ENCODE measurements at regions not wholly inside any gene's neighbourhood (a gene's known extent, or its start where the extent isn't known, plus 50 kb on each side); places are given as distances from the start of the nearest gene placed in this dataset.

DNA sequence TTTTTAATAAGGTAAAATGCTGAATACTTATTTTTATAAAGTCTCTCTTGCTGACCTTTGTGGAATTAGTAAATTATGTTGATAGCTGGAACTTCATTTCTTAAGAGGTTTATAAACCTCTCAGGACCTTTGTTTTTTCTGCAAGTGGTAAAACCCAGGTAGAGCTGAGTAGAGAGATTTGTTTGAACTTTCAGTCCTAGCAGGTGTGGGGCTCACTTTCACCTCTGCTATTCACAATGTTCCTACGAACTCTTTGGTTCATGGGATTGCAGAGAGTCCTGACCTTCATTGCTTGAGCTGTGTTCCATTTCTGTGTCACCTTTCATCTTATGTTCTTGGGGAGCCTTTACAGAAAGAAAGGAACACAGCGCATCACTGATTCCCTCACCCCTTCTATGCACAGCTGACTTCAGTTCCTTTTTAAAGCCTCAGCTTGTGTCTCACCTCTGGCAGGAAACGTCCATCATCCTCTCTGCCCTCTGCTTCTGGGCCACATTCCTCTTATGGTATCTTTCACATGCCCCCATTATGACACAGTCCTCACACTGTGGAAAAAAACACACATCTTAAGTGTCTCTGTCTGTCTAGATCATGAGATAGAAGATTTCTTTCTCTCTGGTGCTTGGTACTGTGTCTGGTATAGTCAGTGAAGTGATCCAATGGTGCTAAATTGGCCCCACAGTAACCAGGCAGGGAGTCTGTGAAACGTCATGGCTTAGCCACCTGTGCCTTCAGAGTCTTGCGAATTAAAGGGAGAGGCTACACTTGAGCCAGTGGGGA is 262.5 kb upstream of the B3GALT2 start:
- Histone ChIP-seq H3K9me3 (ENCODE audit: insufficient read depth, low read depth, low read length) (no peaks in the 10 kb centered on the region), H2AFZ (ENCODE audit: low read length) (no peak overlapping the region), H3K27me3 (ENCODE audit: insufficient read depth, low read length, poor library complexity, severe bottlenecking) (no peaks in the 10 kb centered on the region), H3K79me2 (ENCODE audit: insufficient read depth, low read length) (no peaks in the 10 kb centered on the region), H3K36me3 (ENCODE audit: insufficient read depth, low read length) (no peaks in the 10 kb centered on the region), H4K20me1 (ENCODE audit: insufficient read depth, low read length, poor library complexity, severe bottlenecking) (no peaks in the 10 kb centered on the region), H3F3A (ENCODE audit: low read depth) (no peaks in the 10 kb centered on the region), H3K9ac (ENCODE audit: low read depth, low read length, poor library complexity, severe bottlenecking) (no peak overlapping the region), H3K4me3 (ENCODE audit: low read length, poor library complexity, severe bottlenecking) (no peak overlapping the region), H3K4me1 (ENCODE audit: insufficient read depth, low read length, poor library complexity, severe bottlenecking) (no peaks in the 10 kb centered on the region), H3K9me2 (replicated peaks; ENCODE audit: low read depth, low read length) (no peaks in the 10 kb centered on the region), H3K4me2 (ENCODE audit: low read depth, low read length, poor library complexity, severe bottlenecking) (no peak overlapping the region)
- TF ChIP-seq, protein P1, sequence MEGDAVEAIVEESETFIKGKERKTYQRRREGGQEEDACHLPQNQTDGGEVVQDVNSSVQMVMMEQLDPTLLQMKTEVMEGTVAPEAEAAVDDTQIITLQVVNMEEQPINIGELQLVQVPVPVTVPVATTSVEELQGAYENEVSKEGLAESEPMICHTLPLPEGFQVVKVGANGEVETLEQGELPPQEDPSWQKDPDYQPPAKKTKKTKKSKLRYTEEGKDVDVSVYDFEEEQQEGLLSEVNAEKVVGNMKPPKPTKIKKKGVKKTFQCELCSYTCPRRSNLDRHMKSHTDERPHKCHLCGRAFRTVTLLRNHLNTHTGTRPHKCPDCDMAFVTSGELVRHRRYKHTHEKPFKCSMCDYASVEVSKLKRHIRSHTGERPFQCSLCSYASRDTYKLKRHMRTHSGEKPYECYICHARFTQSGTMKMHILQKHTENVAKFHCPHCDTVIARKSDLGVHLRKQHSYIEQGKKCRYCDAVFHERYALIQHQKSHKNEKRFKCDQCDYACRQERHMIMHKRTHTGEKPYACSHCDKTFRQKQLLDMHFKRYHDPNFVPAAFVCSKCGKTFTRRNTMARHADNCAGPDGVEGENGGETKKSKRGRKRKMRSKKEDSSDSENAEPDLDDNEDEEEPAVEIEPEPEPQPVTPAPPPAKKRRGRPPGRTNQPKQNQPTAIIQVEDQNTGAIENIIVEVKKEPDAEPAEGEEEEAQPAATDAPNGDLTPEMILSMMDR (conservative IDR thresholded peaks at IDR 0.05; ENCODE audit: low read length) = no peak
- TF ChIP-seq EZH2phosphoT487 (IDR thresholded peaks at IDR 0.05; ENCODE audit: borderline replicate concordance) = no peak

DNA sequence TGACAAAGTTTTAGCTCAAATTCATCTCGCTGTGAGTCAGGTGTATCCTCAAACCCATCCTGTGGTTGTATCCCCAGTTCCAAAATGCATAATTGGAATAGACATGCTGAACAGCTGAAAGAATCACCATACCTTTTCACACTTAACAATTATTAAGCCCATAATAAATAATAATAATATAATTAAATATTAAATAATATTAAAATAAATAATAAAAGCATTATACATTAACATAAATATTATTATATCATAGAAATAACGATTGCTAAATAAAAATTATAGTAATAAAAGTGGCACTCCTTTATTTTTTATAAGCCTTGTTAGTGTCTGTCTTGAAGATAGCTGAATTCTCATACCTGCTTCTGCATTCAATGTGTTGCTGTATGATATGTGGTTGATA is 257.5 kb upstream of the B3GALT2 start:
- Histone ChIP-seq H2AFZ (ENCODE audit: low read length) (no peak overlapping the region), H3K4me3 (ENCODE audit: low read length, poor library complexity, severe bottlenecking) (no peak overlapping the region), H3K9me2 (replicated peaks; ENCODE audit: low read depth, low read length) (no peaks in the 10 kb centered on the region), H3K4me1 (ENCODE audit: insufficient read depth, low read length, poor library complexity, severe bottlenecking) (no peaks in the 10 kb centered on the region), H3K27me3 (ENCODE audit: insufficient read depth, low read length, poor library complexity, severe bottlenecking) (no peaks in the 10 kb centered on the region), H3K9ac (ENCODE audit: low read depth, low read length, poor library complexity, severe bottlenecking) (no peak overlapping the region), H4K20me1 (ENCODE audit: insufficient read depth, low read length, poor library complexity, severe bottlenecking) (no peaks in the 10 kb centered on the region), H3K79me2 (ENCODE audit: insufficient read depth, low read length) (no peaks in the 10 kb centered on the region), H3K9me3 (ENCODE audit: insufficient read depth, low read depth, low read length) (no peaks in the 10 kb centered on the region), H3F3A (ENCODE audit: low read depth) (no peaks in the 10 kb centered on the region), H3K36me3 (ENCODE audit: insufficient read depth, low read length) (no peaks in the 10 kb centered on the region), H3K4me2 (ENCODE audit: low read depth, low read length, poor library complexity, severe bottlenecking) (no peak overlapping the region)
- TF ChIP-seq EZH2phosphoT487 (IDR thresholded peaks at IDR 0.05; ENCODE audit: borderline replicate concordance) = no peak
- TF ChIP-seq, protein P1 (conservative IDR thresholded peaks at IDR 0.05; ENCODE audit: low read length) = no peak

DNA sequence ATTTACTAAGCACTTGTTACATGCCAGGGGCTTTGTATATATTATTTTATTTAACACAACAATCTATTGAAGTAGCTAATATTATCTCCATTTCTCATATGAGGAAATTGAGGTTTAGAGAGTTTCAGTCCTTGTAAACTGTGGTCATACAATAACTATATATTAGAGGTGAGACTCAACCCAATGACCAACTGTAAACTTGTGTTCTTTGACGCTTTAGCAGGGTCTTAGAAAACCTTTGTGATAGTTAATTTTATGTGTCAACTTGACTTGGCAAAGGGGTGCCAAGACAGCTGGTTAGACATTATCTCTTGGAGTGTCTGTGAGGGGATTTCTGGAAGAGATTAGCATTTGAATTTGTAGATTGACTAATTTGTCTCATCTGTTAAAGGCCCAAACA is 252.4 kb upstream of the B3GALT2 start:
- H3K9ac ChIP-seq (ENCODE audit: low read depth, low read length, poor library complexity, severe bottlenecking) = no peak overlapping the region
- 0 out of 2 replicates have a peak, but pooled peaks cover 3% of the 10 kb centered on the region for H3K9me3 ChIP-seq (ENCODE audit: insufficient read depth, low read depth, low read length)
- H3K79me2 ChIP-seq (ENCODE audit: insufficient read depth, low read length) = no peaks in the 10 kb centered on the region
- H3K4me1 ChIP-seq (ENCODE audit: insufficient read depth, low read length, poor library complexity, severe bottlenecking) = no peaks in the 10 kb centered on the region
- no peaks in the 10 kb centered on the region for H3K27me3 ChIP-seq (ENCODE audit: insufficient read depth, low read length, poor library complexity, severe bottlenecking)
- no peak overlapping the region for H3K4me2 ChIP-seq (ENCODE audit: low read depth, low read length, poor library complexity, severe bottlenecking)
- H3K36me3 ChIP-seq (ENCODE audit: insufficient read depth, low read length) = no peaks in the 10 kb centered on the region
- no peaks in the 10 kb centered on the region for H4K20me1 ChIP-seq (ENCODE audit: insufficient read depth, low read length, poor library complexity, severe bottlenecking)
- H3F3A ChIP-seq (ENCODE audit: low read depth) = no peaks in the 10 kb centered on the region
- H3K4me3 ChIP-seq (ENCODE audit: low read length, poor library complexity, severe bottlenecking) = no peak overlapping the region
- TF ChIP-seq, protein P1 (conservative IDR thresholded peaks at IDR 0.05; ENCODE audit: low read length) = no peak
- TF ChIP-seq EZH2phosphoT487 (IDR thresholded peaks at IDR 0.05; ENCODE audit: borderline replicate concordance) = no peak
- H3K9me2 ChIP-seq (replicated peaks; ENCODE audit: low read depth, low read length) = no peaks in the 10 kb centered on the region
- no peak overlapping the region for H2AFZ ChIP-seq (ENCODE audit: low read length)

Measured in Loucy (cell line).